ENCODE measurements at regions not wholly inside any gene's neighbourhood (a gene's known extent, or its start where the extent isn't known, plus 50 kb on each side); places are given as distances from the start of the nearest gene placed in this dataset.
A peak's percentile ranks its signal among the peaks of the same experiment; 100 is the strongest.

DNA sequence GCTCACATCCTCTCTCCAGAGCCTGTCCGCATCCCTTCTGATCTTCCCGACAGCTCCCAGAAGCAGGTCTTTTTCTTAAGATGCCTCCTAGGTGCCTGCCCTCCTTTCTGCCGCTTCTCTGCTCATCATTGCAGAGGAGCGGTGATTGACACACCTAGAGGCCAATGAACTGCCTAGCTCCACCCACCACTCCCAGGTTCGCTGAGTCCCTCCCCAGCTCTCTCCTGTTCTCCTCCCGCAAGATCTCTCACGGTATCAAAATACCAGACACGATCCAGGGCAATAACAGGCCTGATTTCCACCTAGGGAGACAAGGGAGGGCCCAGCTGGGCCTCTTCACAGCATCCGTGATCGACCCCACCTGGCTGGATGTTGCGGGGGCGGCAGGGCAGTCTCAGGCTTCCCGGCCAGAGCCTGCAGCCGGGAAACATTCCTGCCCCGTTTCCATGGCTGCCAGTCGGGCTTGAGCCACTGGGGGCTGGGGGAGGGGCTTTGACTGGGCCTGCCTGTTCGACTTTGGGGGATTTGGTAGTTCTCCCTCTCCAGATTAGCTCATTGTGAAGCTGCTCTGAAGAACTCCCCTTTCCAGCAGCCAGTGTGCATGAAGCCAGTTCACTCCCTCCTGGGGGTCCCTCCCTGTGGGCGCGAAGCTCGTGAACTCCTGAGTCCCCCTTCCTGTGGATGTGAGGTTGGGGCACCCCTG, 373.5 kb downstream of the RPS24 start:
- Histone ChIP-seq H3K4me3 (ENCODE audit: low read length) (peak overlapping the region; percentile 53), H3K27me3 (ENCODE audit: low read length) (peaks cover 28% of the 10 kb centered on the region), H4K20me1 (ENCODE audit: low read length) (no peaks in the 10 kb centered on the region), H3K4me2 (ENCODE audit: low read length) (peak overlapping the region; percentile 70), H3K36me3 (ENCODE audit: low read depth, low read length) (no peaks in the 10 kb centered on the region), H3K27ac (ENCODE audit: low read length) (no peak overlapping the region), H3K9me3 (ENCODE audit: low read length) (no peaks in the 10 kb centered on the region), H3K9ac (ENCODE audit: low read length) (0 out of 2 replicates have a peak overlapping the region, but pooled peaks have one; percentile 1), H3F3A (ENCODE audit: low read length, unreplicated experiment) (no peaks in the 10 kb centered on the region), H3K79me2 (ENCODE audit: low read length) (no peaks in the 10 kb centered on the region), H3K9me2 (replicated peaks; ENCODE audit: low read length) (no peaks in the 10 kb centered on the region), H2AFZ (ENCODE audit: low read length) (peak overlapping the region; percentile 67), H3K4me1 (ENCODE audit: insufficient read depth, low read length) (peaks cover 13% of the 10 kb centered on the region)
- POLR2A ChIA-PET (ENCODE audit: unreplicated experiment): interaction anchor here (0.6 kb wide), 1 partner anchor 567 kb away, joined by 34 read pairs; no protein-coding TSS in a partner anchor
- no peak for TF ChIP-seq EZH2phosphoT487 (IDR thresholded peaks at IDR 0.05; ENCODE audit: borderline replicate concordance, low read length)
- TF ChIP-seq, protein P1, sequence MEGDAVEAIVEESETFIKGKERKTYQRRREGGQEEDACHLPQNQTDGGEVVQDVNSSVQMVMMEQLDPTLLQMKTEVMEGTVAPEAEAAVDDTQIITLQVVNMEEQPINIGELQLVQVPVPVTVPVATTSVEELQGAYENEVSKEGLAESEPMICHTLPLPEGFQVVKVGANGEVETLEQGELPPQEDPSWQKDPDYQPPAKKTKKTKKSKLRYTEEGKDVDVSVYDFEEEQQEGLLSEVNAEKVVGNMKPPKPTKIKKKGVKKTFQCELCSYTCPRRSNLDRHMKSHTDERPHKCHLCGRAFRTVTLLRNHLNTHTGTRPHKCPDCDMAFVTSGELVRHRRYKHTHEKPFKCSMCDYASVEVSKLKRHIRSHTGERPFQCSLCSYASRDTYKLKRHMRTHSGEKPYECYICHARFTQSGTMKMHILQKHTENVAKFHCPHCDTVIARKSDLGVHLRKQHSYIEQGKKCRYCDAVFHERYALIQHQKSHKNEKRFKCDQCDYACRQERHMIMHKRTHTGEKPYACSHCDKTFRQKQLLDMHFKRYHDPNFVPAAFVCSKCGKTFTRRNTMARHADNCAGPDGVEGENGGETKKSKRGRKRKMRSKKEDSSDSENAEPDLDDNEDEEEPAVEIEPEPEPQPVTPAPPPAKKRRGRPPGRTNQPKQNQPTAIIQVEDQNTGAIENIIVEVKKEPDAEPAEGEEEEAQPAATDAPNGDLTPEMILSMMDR (conservative IDR thresholded peaks at IDR 0.05; ENCODE audit: low read depth, low read length): no peak
- intact Hi-C loops (cut with micrococcal nuclease): no loop called here
- ATAC-seq (peak; percentile 95), DNase-seq (peak; percentile 100)
- CTCF ChIA-PET: no interaction called here
- no TSS peak for BruUV-seq (replicated peaks)

DNA sequence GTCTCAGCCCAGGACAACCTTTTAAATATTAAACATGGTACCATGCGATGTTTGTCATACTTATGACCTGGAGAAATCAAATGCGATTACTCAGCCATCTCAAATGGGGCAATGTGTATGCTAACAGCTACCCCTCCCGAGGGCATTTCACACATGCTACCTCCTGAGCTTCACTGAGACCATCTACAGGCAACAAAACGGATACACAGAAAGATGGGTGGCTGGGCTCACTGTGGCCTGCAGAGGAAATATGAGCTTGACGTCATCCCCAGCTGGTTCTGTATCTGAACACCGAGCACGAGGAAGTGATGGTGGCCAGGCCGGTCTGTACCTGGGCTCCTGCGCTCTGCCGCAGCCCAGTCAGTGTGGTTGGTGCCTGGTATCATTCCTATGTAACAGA, 374.3 kb downstream of the RPS24 start:
- H3K9me3 ChIP-seq (ENCODE audit: low read length): no peaks in the 10 kb centered on the region
- no peak overlapping the region for H3K4me2 ChIP-seq (ENCODE audit: low read length)
- intact Hi-C loops (cut with micrococcal nuclease): no loop called here
- peaks cover 20% of the 10 kb centered on the region for H3K27me3 ChIP-seq (ENCODE audit: low read length)
- H3K4me1 ChIP-seq (ENCODE audit: insufficient read depth, low read length): peaks cover 13% of the 10 kb centered on the region
- TF ChIP-seq, protein P1 (conservative IDR thresholded peaks at IDR 0.05; ENCODE audit: low read depth, low read length): no peak
- TF ChIP-seq EZH2phosphoT487 (IDR thresholded peaks at IDR 0.05; ENCODE audit: borderline replicate concordance, low read length): no peak
- POLR2A ChIA-PET (ENCODE audit: unreplicated experiment): no interaction called here
- no peaks in the 10 kb centered on the region for H3F3A ChIP-seq (ENCODE audit: low read length, unreplicated experiment)
- CTCF ChIA-PET: interaction anchor here (0.8 kb wide), 1 partner anchor 54 kb away, joined by 4 read pairs; no protein-coding TSS in a partner anchor
- H3K9ac ChIP-seq (ENCODE audit: low read length): no peak overlapping the region
- H2AFZ ChIP-seq (ENCODE audit: low read length): no peak overlapping the region
- H3K27ac ChIP-seq (ENCODE audit: low read length): no peak overlapping the region
- no peaks in the 10 kb centered on the region for H3K9me2 ChIP-seq (replicated peaks; ENCODE audit: low read length)
- DNase-seq (no peak), ATAC-seq (no peak)
- H3K79me2 ChIP-seq (ENCODE audit: low read length): no peaks in the 10 kb centered on the region
- H3K4me3 ChIP-seq (ENCODE audit: low read length): no peak overlapping the region
- BruUV-seq (replicated peaks): no TSS peak
- no peaks in the 10 kb centered on the region for H3K36me3 ChIP-seq (ENCODE audit: low read depth, low read length)
- H4K20me1 ChIP-seq (ENCODE audit: low read length): no peaks in the 10 kb centered on the region

DNA sequence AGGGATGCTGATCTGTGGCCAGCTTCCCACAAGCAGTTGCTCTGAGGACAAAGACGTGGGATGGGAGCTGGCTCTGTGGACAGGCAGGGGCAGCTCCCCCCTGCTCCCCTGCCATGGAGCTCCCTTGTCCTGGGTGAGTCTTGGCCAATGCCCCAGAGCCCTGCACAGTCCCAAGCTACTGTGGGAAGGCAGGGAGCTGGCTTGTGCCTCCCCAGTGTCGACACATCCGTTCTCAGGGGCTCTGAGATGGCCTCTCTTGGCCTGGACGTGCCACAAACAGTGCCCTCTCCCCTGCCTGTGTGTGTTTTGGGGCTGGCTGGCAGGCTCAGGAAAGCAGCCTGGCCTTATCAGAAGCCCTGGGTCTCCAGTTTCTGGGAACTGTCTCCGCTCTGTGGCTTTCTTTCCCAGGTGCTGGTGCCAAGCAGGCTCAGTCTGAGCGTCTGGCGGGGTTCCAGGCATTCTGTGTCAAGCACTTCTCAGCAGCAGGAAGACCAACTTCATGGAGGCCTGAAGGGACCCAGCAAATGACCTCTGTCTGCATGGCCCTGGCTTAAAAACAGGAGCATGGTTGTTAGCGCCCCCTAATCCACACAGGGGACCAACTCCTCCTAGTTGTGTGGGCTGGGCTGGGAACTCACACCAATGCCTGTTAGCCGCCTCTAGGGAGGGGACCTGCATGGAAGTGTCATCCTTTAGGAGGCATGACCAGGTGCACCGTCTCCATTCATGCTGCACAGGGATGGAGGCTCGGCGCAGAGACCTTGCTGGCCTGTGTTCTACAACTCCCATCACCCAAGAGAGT, 375.2 kb downstream of the RPS24 start:
- Histone ChIP-seq H3K27ac (ENCODE audit: low read length) (no peak overlapping the region), H3K36me3 (ENCODE audit: low read depth, low read length) (no peaks in the 10 kb centered on the region), H3K9me3 (ENCODE audit: low read length) (no peaks in the 10 kb centered on the region), H3K9ac (ENCODE audit: low read length) (no peak overlapping the region), H2AFZ (ENCODE audit: low read length) (no peak overlapping the region), H3K4me1 (ENCODE audit: insufficient read depth, low read length) (peaks cover 13% of the 10 kb centered on the region), H3K27me3 (ENCODE audit: low read length) (peaks cover 11% of the 10 kb centered on the region; the same call in 1 of the 2 replicates), H3K9me2 (replicated peaks; ENCODE audit: low read length) (no peaks in the 10 kb centered on the region), H3F3A (ENCODE audit: low read length, unreplicated experiment) (no peaks in the 10 kb centered on the region), H3K4me2 (ENCODE audit: low read length) (no peak overlapping the region), H4K20me1 (ENCODE audit: low read length) (no peaks in the 10 kb centered on the region), H3K4me3 (ENCODE audit: low read length) (no peak overlapping the region), H3K79me2 (ENCODE audit: low read length) (no peaks in the 10 kb centered on the region)
- ChIA-PET CTCF (interaction anchor here (0.8 kb wide), 1 partner anchor 55 kb away, joined by 4 read pairs; no protein-coding TSS in a partner anchor), POLR2A (ENCODE audit: unreplicated experiment) (no interaction called here)
- peak; percentile 61 for DNase-seq
- BruUV-seq (replicated peaks): no TSS peak
- ATAC-seq: no peak
- TF ChIP-seq, protein P1 (conservative IDR thresholded peaks at IDR 0.05; ENCODE audit: low read depth, low read length): peak; percentile 33
- no peak for TF ChIP-seq EZH2 (IDR thresholded peaks at IDR 0.05; ENCODE audit: low read length, unreplicated experiment)
- intact Hi-C loops (cut with micrococcal nuclease): no loop called here

Measured in PC-3 (cell line).